Type B pancreatic cell (in vitro differentiated cells): ENCODE measurements at regions not wholly inside any gene's neighbourhood (a gene's known extent, or its start where the extent isn't known, plus 50 kb on each side); places are given as distances from the start of the nearest gene placed in this dataset.

Experiments
- DNase-seq: peaks from one replicate; pipeline ENCODE4 v3.0.0; 2021; ENCODE audit warnings: mixed read lengths; ENCODE audit not compliant: unreplicated experiment; ENCODE audit errors: extremely low spot score
- H3K27ac Mint-ChIP-seq: 2 replicates; pipeline ENCODE4 v1.8.0; 2021; ENCODE audit warnings: mild to moderate bottlenecking, mixed read lengths
- H3K27me3 Mint-ChIP-seq: 2 replicates; pipeline ENCODE4 v1.8.0; 2021; ENCODE audit warnings: mixed read lengths
- H3K36me3 Mint-ChIP-seq: 2 replicates; pipeline ENCODE4 v1.8.0; 2021; ENCODE audit warnings: mixed read lengths
- H3K4me1 Mint-ChIP-seq: one replicate; pipeline ENCODE4 v1.8.0; 2021; ENCODE audit warnings: mixed read lengths; ENCODE audit not compliant: unreplicated experiment
- H3K4me3 Mint-ChIP-seq: 2 replicates; pipeline ENCODE4 v1.8.0; 2021; ENCODE audit warnings: mild to moderate bottlenecking, mixed read lengths
- H3K9me3 Mint-ChIP-seq: 2 replicates; pipeline ENCODE4 v1.8.0; 2021; ENCODE audit warnings: mixed read lengths
- TF ChIP-seq, protein P1 (sequence below): fragments of 200-600 bp; sonication (generic); conservative IDR thresholded peaks from 2 replicates; pipeline ENCODE4 v1.5.0; 2021; ENCODE audit warnings: antibody characterized with exemption, mild to moderate bottlenecking

DNA sequence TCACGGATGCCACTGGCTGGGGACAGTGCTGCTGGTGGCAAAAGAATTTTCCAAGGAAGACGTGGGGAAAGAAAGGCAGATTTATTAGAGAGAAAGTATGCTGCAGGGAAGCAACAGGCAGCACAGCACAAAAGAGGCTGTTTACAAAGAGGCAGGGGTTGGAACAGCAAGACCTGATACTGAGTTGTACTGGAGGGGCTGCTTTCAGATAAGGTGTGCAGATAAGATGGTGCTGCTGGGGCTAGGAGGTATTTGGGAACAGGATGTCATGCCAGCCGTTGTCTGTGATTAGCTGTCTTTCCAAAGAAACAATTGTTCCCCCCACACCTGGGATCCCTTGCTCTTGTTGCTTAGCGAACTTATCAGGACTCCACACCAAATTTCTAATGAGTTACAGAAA is 2023.3 kb upstream of the PCDH20 start:
- Mint-ChIP-seq H3K36me3 (no peaks in the 10 kb centered on the region), H3K4me1 (peaks cover 14% of the 10 kb centered on the region), H3K27ac (no peak overlapping the region), H3K9me3 (peaks cover 11% of the 10 kb centered on the region), H3K4me3 (no peak overlapping the region), H3K27me3 (no peaks in the 10 kb centered on the region)
- TF ChIP-seq, protein P1, sequence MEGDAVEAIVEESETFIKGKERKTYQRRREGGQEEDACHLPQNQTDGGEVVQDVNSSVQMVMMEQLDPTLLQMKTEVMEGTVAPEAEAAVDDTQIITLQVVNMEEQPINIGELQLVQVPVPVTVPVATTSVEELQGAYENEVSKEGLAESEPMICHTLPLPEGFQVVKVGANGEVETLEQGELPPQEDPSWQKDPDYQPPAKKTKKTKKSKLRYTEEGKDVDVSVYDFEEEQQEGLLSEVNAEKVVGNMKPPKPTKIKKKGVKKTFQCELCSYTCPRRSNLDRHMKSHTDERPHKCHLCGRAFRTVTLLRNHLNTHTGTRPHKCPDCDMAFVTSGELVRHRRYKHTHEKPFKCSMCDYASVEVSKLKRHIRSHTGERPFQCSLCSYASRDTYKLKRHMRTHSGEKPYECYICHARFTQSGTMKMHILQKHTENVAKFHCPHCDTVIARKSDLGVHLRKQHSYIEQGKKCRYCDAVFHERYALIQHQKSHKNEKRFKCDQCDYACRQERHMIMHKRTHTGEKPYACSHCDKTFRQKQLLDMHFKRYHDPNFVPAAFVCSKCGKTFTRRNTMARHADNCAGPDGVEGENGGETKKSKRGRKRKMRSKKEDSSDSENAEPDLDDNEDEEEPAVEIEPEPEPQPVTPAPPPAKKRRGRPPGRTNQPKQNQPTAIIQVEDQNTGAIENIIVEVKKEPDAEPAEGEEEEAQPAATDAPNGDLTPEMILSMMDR = no peak
- DNase-seq = no peak

DNA sequence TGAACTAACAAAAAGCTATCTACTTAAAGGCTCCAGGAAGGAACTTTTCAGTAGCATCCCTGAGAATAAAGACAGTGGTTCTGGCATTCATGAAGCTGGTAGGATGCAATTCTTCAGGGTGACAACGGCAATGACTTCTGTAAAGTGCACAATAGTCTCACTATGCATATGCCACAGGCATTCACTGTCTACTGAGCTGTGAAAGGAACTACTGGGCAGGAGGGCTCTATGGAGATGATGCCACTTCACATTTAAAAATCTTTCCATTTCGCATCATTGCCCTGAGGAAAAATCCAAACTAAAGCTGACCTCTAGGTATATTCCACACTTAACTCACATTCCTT is 2020.6 kb upstream of the PCDH20 start:
- H3K4me3 Mint-ChIP-seq = no peak overlapping the region
- H3K27me3 Mint-ChIP-seq = no peaks in the 10 kb centered on the region
- TF ChIP-seq, protein P1 = no peak
- DNase-seq = no peak
- H3K4me1 Mint-ChIP-seq = peaks cover 14% of the 10 kb centered on the region
- no peaks in the 10 kb centered on the region for H3K36me3 Mint-ChIP-seq
- H3K27ac Mint-ChIP-seq = peak overlapping the region; percentile 81
- H3K9me3 Mint-ChIP-seq = peaks cover 6% of the 10 kb centered on the region

DNA sequence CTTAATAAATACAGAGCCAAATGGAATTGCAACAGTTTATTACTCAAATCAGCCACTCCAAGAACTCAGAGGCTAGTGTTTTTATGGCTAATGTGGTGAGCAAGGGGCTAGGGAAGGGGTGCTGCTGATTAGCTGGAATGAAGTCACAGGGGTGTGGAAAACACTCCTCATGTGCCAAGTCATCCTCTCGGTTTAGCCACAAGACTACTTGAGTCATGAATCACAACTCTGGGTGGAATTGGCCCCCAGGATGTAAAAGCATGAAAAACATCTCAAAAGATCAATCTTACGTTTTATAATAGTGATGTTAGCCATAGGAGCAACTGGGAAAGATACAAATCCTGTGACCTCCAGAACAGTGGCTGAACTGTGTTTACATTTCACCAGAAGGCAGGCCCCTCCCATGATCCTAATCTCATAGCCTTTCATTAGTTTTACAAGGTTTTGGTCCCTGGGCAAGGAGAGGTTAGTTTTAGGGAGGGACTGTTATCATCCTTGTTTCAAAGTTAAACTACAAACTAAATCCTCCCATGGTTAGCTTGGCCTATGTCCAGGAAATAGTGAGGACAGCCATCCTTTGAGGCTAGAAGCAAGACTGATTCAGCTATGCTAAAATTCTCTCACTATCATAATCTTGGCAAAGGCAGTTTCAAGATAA is 2020.1 kb upstream of the PCDH20 start:
- Mint-ChIP-seq H3K9me3 (peaks cover 6% of the 10 kb centered on the region), H3K4me3 (no peak overlapping the region), H3K27ac (peak overlapping the region; percentile 81), H3K36me3 (no peaks in the 10 kb centered on the region), H3K4me1 (peaks cover 14% of the 10 kb centered on the region), H3K27me3 (no peaks in the 10 kb centered on the region)
- DNase-seq = no peak
- TF ChIP-seq, protein P1 = no peak

DNA sequence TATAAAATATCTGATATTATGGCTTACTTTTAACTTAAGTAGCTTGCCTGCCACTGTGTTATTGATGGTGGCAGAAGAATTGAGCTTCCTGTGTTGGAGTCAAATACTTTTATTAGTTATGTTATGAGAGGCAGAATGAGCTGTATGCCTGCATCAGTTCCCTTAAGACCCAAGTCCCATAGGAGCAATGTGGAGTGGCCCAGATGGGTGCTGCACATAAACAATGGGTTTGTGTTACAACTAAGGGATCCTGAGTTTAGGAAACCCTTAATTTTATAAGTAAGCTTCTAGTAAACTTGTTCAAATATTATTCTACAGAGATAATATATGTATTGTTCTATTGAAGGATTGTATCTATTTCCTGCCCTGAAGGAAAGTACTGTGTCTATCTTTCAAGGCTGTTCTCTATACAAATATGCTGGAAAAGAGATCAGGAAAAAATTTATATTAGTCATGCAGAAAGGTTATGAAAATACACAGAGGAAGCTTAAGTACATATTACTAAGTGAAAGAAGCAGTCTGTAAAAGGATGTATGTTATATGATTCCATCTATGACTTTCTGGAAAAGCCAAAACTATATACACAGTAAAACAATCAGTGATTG is 2018.0 kb upstream of the PCDH20 start:
- peaks cover 6% of the 10 kb centered on the region for H3K9me3 Mint-ChIP-seq
- H3K27ac Mint-ChIP-seq = no peak overlapping the region
- peaks cover 4% of the 10 kb centered on the region for H3K4me1 Mint-ChIP-seq
- no peaks in the 10 kb centered on the region for H3K27me3 Mint-ChIP-seq
- H3K4me3 Mint-ChIP-seq = no peak overlapping the region
- TF ChIP-seq, protein P1 = no peak
- no peak for DNase-seq
- no peaks in the 10 kb centered on the region for H3K36me3 Mint-ChIP-seq

DNA sequence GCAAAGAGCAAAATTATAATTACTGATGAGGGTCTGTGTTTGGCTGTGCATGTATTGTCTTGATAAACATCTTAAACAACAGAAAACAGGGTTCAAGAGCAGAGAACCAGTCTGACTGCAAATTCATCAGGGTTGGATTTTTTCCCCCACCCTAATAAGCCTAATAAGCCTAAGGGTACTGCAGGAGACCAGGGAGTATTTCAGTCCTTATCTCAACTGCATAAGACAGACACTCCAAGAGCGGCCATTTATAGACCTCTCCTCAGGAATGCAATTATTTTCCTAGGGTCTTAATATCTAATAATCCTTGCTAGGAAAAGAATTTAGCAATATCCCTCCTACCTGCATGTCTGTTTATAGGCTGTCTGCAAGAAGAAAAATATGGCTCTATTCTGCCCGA is 2011.5 kb upstream of the PCDH20 start:
- TF ChIP-seq, protein P1 = no peak
- Mint-ChIP-seq H3K4me1 (no peaks in the 10 kb centered on the region), H3K9me3 (peaks cover 5% of the 10 kb centered on the region), H3K4me3 (no peak overlapping the region), H3K27ac (no peak overlapping the region), H3K36me3 (no peaks in the 10 kb centered on the region), H3K27me3 (no peaks in the 10 kb centered on the region)
- no peak for DNase-seq
